Endothelial cell of umbilical vein (primary cell): ENCODE measurements at regions not wholly inside any gene's neighbourhood (a gene's known extent, or its start where the extent isn't known, plus 50 kb on each side); places are given as distances from the start of the nearest gene placed in this dataset.

Experiments used
- EZH2 ChIP-seq: IDR thresholded peaks from 2 replicates; pipeline ENCODE4 v1.6.1; 2012; ENCODE audit warnings: borderline replicate concordance, low read depth, mild to moderate bottlenecking, moderate library complexity, low read length, inconsistent platforms; ENCODE audit not compliant: severe bottlenecking
- MYC ChIP-seq: IDR thresholded peaks from one replicate; pipeline ENCODE4 v1.6.1; 2011; ENCODE audit warnings: mild to moderate bottlenecking, low read depth, low read length
- POLR2A ChIP-seq: IDR thresholded peaks from 2 replicates; pipeline ENCODE4 v1.6.1; 2012; ENCODE audit warnings: low read depth, mild to moderate bottlenecking, control low read depth, low read length
- TF ChIP-seq, protein P1 (sequence below), 2 donors: IDR thresholded peaks; 1 replicate in 1 of 2; 2 replicates in 1 of 2; pipeline ENCODE4 v1.5.1; 2011; ENCODE audit warnings: low read length in 2 of 2, mild to moderate bottlenecking in 2 of 2, moderate library complexity in 2 of 2, control low read depth in 1 of 2, inconsistent platforms in 1 of 2, low read depth in 1 of 2; ENCODE audit not compliant: insufficient read depth in 1 of 2; ENCODE audit errors: extremely low read depth in 1 of 2

- TF ChIP-seq, protein P1, sequence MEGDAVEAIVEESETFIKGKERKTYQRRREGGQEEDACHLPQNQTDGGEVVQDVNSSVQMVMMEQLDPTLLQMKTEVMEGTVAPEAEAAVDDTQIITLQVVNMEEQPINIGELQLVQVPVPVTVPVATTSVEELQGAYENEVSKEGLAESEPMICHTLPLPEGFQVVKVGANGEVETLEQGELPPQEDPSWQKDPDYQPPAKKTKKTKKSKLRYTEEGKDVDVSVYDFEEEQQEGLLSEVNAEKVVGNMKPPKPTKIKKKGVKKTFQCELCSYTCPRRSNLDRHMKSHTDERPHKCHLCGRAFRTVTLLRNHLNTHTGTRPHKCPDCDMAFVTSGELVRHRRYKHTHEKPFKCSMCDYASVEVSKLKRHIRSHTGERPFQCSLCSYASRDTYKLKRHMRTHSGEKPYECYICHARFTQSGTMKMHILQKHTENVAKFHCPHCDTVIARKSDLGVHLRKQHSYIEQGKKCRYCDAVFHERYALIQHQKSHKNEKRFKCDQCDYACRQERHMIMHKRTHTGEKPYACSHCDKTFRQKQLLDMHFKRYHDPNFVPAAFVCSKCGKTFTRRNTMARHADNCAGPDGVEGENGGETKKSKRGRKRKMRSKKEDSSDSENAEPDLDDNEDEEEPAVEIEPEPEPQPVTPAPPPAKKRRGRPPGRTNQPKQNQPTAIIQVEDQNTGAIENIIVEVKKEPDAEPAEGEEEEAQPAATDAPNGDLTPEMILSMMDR (IDR thresholded peaks at IDR 0.05; ENCODE audit: extremely low read depth in 1 of 2, insufficient read depth in 1 of 2, low read depth in 1 of 2, low read length in 2 of 2): no peak
- TF ChIP-seq POLR2A: no peak
- TF ChIP-seq MYC: no peak
- TF ChIP-seq EZH2: no peak
Measured at GRCh38 chr2:163397451-163397850, 338.4 kb downstream of the FIGN start.
